CD1c-positive myeloid dendritic cell (primary cell): ENCODE measurements at regions not wholly inside any gene's neighbourhood (a gene's known extent, or its start where the extent isn't known, plus 50 kb on each side); places are given as distances from the start of the nearest gene placed in this dataset.

Experiments used
- DNase-seq: peaks from one replicate; pipeline ENCODE4 v3.0.0-alpha.2; 2016; ENCODE audit errors: extremely low spot score

GRCh38 chr13:74043237-74043636 lies 91.0 kb downstream of the KLF12 start:
- no peak for DNase-seq

- no peak for DNase-seq
Measured at GRCh38 chr13:74040200-74040599, 94.0 kb downstream of the KLF12 start.

GRCh38 chr13:74039667-74040066 lies 94.5 kb downstream of the KLF12 start:
- DNase-seq: no peak

- no peak for DNase-seq
Measured at GRCh38 chr13:74039154-74039553, 95.0 kb downstream of the KLF12 start.

GRCh38 chr13:74037762-74038161 lies 96.4 kb downstream of the KLF12 start:
- DNase-seq: no peak

- no peak for DNase-seq
Measured at GRCh38 chr13:74036373-74036772, 97.8 kb downstream of the KLF12 start.

GRCh38 chr13:74035896-74036295 lies 98.3 kb downstream of the KLF12 start:
- no peak for DNase-seq

GRCh38 chr13:74032325-74032724 lies 101.9 kb downstream of the KLF12 start:
- DNase-seq: no peak

- DNase-seq: no peak
Measured at GRCh38 chr13:74027161-74027779, 106.9 kb downstream of the KLF12 start.

GRCh38 chr13:74026753-74027152 lies 107.5 kb downstream of the KLF12 start:
- DNase-seq: peak; percentile 28

GRCh38 chr13:74025369-74025768 lies 108.8 kb downstream of the KLF12 start:
- DNase-seq: no peak

GRCh38 chr13:74024856-74025255 lies 109.3 kb downstream of the KLF12 start:
- no peak for DNase-seq

GRCh38 chr13:74024314-74024713 lies 109.9 kb downstream of the KLF12 start:
- DNase-seq: no peak

GRCh38 chr13:74023484-74023883 lies 110.7 kb downstream of the KLF12 start:
- no peak for DNase-seq

- DNase-seq: no peak
Measured at GRCh38 chr13:74021505-74021904, 112.7 kb downstream of the KLF12 start.

- no peak for DNase-seq
Measured at GRCh38 chr13:74018062-74018431, 116.2 kb downstream of the KLF12 start.

GRCh38 chr13:74017301-74018061 lies 116.7 kb downstream of the KLF12 start:
- DNase-seq: no peak

GRCh38 chr13:74015137-74015536 lies 119.1 kb downstream of the KLF12 start:
- no peak for DNase-seq

- DNase-seq: no peak
Measured at GRCh38 chr13:74009100-74009668, 125.0 kb downstream of the KLF12 start.

- DNase-seq: no peak
Measured at GRCh38 chr13:74006666-74007065, 127.5 kb downstream of the KLF12 start.

- no peak for DNase-seq
Measured at GRCh38 chr13:74005320-74006157, 128.7 kb downstream of the KLF12 start.

GRCh38 chr13:74004109-74004508 lies 130.1 kb downstream of the KLF12 start:
- no peak for DNase-seq
